ENCODE measurements at regions not wholly inside any gene's neighbourhood (a gene's known extent, or its start where the extent isn't known, plus 50 kb on each side); places are given as distances from the start of the nearest gene placed in this dataset.
"Not testable (repeated sequence)": the region's sequence is repeated elsewhere in the genome, so short reads cannot be mapped to it uniquely, and the experiment has no call there.

DNA sequence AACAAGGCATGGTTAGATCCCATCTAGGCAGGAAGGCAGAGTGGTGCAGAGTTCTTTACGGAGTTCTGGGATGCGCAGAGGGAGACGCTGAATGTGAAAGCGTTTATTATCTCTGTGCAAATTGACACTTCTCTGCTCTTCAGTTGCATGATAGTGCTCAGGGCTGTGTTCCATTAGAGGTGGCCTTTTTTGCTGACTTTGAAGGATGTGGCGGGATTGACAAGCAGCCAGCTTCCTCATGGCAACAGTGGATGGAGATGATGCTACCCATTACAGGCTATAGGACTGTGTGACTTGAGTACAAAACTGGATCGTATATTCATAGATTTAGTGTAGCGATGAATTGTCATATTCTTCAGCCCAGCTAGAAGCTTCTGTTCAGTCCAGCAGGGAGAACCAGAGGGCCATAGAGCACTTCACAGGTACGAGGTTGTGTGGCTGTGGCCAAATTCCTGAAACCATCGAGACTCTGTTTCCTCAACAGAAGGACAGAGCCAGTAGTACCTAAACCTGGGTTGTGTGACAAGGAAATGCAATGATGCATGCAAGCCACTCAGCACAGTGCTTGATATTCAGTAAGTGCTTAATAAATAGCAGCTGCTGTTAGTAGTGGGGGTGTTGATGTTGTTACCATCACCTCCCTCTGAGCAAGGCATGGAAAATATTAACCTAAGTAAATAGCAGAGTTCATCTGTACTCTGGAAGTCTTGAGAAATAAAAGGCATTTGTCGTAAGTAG lies 430.0 kb upstream of the KAZN start:
- TF ChIP-seq, protein P1, sequence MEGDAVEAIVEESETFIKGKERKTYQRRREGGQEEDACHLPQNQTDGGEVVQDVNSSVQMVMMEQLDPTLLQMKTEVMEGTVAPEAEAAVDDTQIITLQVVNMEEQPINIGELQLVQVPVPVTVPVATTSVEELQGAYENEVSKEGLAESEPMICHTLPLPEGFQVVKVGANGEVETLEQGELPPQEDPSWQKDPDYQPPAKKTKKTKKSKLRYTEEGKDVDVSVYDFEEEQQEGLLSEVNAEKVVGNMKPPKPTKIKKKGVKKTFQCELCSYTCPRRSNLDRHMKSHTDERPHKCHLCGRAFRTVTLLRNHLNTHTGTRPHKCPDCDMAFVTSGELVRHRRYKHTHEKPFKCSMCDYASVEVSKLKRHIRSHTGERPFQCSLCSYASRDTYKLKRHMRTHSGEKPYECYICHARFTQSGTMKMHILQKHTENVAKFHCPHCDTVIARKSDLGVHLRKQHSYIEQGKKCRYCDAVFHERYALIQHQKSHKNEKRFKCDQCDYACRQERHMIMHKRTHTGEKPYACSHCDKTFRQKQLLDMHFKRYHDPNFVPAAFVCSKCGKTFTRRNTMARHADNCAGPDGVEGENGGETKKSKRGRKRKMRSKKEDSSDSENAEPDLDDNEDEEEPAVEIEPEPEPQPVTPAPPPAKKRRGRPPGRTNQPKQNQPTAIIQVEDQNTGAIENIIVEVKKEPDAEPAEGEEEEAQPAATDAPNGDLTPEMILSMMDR (IDR thresholded peaks at IDR 0.05; ENCODE audit: unreplicated experiment) = no peak
- intact Hi-C loops (cut with micrococcal nuclease) = no loop called here
- CTCF ChIA-PET = no interaction called here
- H3K4me3 Mint-ChIP-seq (ENCODE audit: unreplicated experiment) = no peak overlapping the region
- DNase-seq (ENCODE audit: unreplicated experiment) = no peak
- H3K27ac Mint-ChIP-seq (ENCODE audit: low read depth, unreplicated experiment) = no peak overlapping the region
- H3K36me3 Mint-ChIP-seq (ENCODE audit: insufficient read depth, unreplicated experiment) = no peaks in the 10 kb centered on the region
- H3K9me3 Mint-ChIP-seq (ENCODE audit: unreplicated experiment) = no peaks in the 10 kb centered on the region
- POLR2A ChIA-PET = no interaction called here
- BruUV-seq (replicated peaks) = no TSS peak
- H3K4me1 Mint-ChIP-seq (ENCODE audit: insufficient read depth, unreplicated experiment) = no peaks in the 10 kb centered on the region
- H3K27me3 Mint-ChIP-seq (ENCODE audit: insufficient read depth, unreplicated experiment) = no peaks in the 10 kb centered on the region

DNA sequence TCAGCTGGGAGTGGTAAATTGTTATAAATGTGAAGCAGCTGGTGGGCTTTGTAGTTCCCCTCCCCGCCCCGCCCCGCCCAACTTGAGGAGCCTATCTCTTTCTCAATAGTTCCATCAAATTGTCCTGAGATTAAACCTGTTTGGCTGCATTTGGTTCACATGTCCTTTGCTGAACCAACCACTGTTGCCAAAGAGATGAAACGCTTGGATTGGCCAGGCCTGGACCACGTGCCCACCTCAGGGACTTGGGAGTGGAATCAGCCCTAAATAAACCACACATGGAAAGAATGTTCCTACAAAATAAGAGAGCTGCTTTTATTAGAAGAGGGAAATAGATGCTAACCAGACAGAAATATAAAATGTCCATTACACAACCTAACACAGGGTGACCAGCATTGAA lies 424.9 kb upstream of the KAZN start:
- Mint-ChIP-seq H3K9me3 (ENCODE audit: unreplicated experiment) (no peaks in the 10 kb centered on the region), H3K27ac (ENCODE audit: low read depth, unreplicated experiment) (no peak overlapping the region), H3K4me1 (ENCODE audit: insufficient read depth, unreplicated experiment) (no peaks in the 10 kb centered on the region), H3K4me3 (ENCODE audit: unreplicated experiment) (no peak overlapping the region), H3K36me3 (ENCODE audit: insufficient read depth, unreplicated experiment) (peaks cover 4% of the 10 kb centered on the region), H3K27me3 (ENCODE audit: insufficient read depth, unreplicated experiment) (no peaks in the 10 kb centered on the region)
- intact Hi-C loops (cut with micrococcal nuclease) = no loop called here
- DNase-seq (ENCODE audit: unreplicated experiment) = no peak
- TF ChIP-seq, protein P1 (IDR thresholded peaks at IDR 0.05; ENCODE audit: unreplicated experiment) = no peak
- BruUV-seq (replicated peaks) = no TSS peak
- CTCF ChIA-PET = interaction anchor here (0.7 kb wide), 1 partner anchor 1506 kb away, joined by 3 read pairs; no protein-coding TSS in a partner anchor
- POLR2A ChIA-PET = no interaction called here

DNA sequence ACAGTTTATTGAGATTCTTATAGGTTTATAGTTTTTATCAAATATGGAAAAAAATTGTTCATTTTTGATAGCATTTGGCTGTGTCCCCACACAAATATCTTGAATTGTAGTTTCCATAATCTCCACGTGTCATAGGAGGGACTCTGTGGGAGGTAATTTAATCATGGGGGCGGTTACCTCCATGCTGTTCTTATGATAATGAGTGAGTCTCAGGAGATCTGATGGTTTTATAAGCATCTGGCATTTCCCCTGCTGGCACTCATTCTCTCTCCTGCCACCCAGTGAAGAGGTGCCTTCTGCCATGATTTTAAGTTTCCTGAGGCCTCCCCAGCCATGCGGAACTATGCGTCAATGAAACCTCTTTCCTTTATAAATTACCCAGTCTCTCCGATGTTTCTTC lies 420.6 kb upstream of the KAZN start:
- H3K4me3 Mint-ChIP-seq (ENCODE audit: unreplicated experiment); H3K36me3 Mint-ChIP-seq (ENCODE audit: insufficient read depth, unreplicated experiment); H3K27ac Mint-ChIP-seq (ENCODE audit: low read depth, unreplicated experiment); BruUV-seq (replicated peaks); H3K4me1 Mint-ChIP-seq (ENCODE audit: insufficient read depth, unreplicated experiment); DNase-seq (ENCODE audit: unreplicated experiment); H3K27me3 Mint-ChIP-seq (ENCODE audit: insufficient read depth, unreplicated experiment); intact Hi-C loops (cut with micrococcal nuclease); H3K9me3 Mint-ChIP-seq (ENCODE audit: unreplicated experiment): not testable (repeated sequence)
- ChIA-PET CTCF (interaction anchor here (0.6 kb wide), 1 partner anchor 13 kb away, joined by 4 read pairs; no protein-coding TSS in a partner anchor), POLR2A (interaction anchor here (1.0 kb wide), 1 partner anchor 8 kb away, joined by 3 read pairs; no protein-coding TSS in a partner anchor)

DNA sequence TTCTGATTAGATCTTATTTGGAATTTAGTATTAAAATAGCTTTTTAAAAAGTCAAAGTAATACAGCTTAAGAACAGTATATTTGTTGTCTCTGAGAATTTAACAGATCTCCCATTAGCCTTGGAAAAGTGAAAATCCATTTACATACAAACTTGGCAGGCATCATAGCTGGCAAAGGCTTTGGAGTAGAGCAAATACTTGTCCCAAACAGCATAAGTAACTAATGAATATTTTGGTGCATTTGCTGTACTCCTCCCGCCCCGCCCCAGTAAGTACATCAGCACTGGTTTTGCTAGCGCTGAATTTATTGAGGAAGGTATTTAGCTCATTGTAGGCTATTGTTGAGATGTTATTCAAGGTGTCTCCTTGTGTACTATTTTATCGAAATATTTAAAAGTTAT lies 417.7 kb upstream of the KAZN start:
- Mint-ChIP-seq H3K4me3 (ENCODE audit: unreplicated experiment) (no peak overlapping the region), H3K4me1 (ENCODE audit: insufficient read depth, unreplicated experiment) (no peaks in the 10 kb centered on the region), H3K36me3 (ENCODE audit: insufficient read depth, unreplicated experiment) (no peaks in the 10 kb centered on the region)

More for the DNA sequence above, 417.7 kb upstream of the KAZN start:
- Mint-ChIP-seq H3K9me3 (ENCODE audit: unreplicated experiment) (no peaks in the 10 kb centered on the region), H3K27ac (ENCODE audit: low read depth, unreplicated experiment) (no peak overlapping the region), H3K27me3 (ENCODE audit: insufficient read depth, unreplicated experiment) (no peaks in the 10 kb centered on the region)
- BruUV-seq (replicated peaks) = no TSS peak
- POLR2A ChIA-PET = interaction anchor here (0.8 to 1.9 kb wide), 3 partner anchors 9 to 36 kb away, joined by 3 to 6 read pairs (median 3); no protein-coding TSS in a partner anchor
- intact Hi-C loops (cut with micrococcal nuclease) = no loop called here
- TF ChIP-seq, protein P1 (IDR thresholded peaks at IDR 0.05; ENCODE audit: unreplicated experiment) = no peak
- DNase-seq (ENCODE audit: unreplicated experiment) = no peak
- CTCF ChIA-PET = interaction anchor here (0.6 kb wide), 1 partner anchor 1120 kb away, joined by 3 read pairs; no protein-coding TSS in a partner anchor

Measured in MCF 10A (cell line).